Inflammatory macrophage (primary cell): ENCODE measurements at regions not wholly inside any gene's neighbourhood (a gene's known extent, or its start where the extent isn't known, plus 50 kb on each side); places are given as distances from the start of the nearest gene placed in this dataset.
"Not testable (repeated sequence)": the region's sequence is repeated elsewhere in the genome, so short reads cannot be mapped to it uniquely, and the experiment has no call there.

Source experiments
- DNase-seq, 2 donors: peaks; one replicate each; pipeline ENCODE4 v3.0.0-alpha.2; 2020 to 2022

DNA sequence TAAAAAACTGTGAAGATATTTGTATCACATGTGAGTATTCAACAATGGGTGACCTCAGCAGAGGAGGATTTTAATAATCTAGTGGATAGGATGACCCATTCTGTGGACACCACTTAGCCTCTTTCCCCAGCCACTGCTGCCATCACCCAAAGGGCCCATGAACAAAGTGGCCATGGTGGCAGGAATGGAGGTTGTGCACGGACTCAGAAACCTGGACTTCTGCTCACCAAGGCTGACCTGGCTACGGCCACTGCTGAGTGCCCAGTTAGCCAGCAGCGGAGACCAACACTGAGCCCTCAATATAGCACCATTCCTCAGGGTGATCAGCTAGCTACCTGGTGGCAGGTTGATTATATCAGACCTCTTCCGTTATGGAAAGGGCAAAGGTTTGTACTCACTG, 1410.4 kb upstream of the CDH9 start:
- no peak for DNase-seq

- no peak for DNase-seq
Measured at GRCh38 chr5:28430565-28431178, 1392.3 kb upstream of the CDH9 start.

GRCh38 chr5:28421141-28421540, 1382.8 kb upstream of the CDH9 start:
- no peak for DNase-seq

DNA sequence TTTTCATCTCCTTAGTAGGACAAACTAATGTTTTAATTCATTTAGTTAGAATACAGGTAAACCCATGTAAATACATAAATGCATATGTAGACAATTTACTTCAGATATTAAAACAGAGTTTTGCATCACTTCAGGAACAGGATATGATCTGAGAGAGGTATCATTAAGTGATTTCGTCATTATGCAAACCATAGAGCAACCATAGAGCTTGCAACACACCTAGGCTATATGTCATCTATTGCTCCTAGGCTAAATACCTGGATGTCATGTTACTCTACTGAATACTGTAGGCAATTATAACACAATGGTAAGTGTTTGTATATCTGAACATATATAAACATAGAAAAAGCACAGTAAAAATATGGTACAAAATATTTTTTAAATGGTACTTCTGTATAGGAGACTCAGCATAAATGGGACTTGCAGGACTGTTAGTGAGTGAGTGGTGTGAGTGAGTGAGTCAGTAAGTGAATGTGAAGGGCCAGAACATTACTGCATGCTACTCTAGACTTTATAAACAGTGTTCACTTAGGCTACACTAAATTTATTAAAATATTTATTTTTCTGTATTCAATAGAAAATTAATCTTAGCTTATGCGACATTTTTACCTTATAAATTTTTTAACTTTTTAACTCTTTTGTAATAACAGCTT, 1377.5 kb upstream of the CDH9 start:
- no peak for DNase-seq

DNA sequence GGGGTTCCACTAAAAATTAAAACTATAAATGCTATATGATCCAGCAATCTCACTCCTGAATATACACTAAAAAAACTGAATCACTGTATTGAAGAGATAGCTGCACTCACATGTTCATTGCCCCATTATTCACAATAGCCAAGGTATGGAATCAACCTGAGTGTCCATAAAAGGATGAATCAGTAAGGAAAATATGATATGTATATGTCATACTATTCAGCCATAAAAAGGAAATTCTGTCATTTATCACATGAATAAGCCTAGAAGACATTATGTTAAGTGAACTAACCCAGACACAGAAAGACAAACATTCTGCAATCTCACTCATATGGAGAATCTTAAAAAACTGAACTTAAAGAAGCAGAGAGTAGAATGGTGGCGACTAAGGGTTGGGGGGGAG, 1376.2 kb upstream of the CDH9 start:
- no peak for DNase-seq

GRCh38 chr5:28408651-28409050, 1370.3 kb upstream of the CDH9 start:
- DNase-seq = no peak

DNA sequence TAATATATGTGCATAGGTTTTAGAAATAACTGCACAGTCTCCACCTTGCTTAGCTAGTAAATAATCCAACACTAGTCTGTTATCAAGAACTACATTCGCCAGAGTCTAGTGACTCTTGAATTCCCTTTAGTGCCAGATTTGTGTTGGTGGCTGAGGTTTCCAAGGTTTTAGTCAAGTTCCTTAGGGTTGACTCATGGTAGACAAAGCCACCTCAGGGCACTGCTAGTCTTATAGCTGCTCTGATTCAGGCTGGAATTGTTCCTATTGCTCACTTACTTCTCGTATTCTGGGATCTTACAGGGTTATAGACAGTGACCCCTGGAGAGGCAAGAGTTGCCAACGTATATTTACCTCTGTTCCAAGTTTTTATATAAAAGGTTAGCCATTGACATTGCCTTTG, 1369.8 kb upstream of the CDH9 start:
- no peak for DNase-seq

- no peak for DNase-seq
Measured at GRCh38 chr5:28404363-28405071, 1366.1 kb upstream of the CDH9 start.

DNA sequence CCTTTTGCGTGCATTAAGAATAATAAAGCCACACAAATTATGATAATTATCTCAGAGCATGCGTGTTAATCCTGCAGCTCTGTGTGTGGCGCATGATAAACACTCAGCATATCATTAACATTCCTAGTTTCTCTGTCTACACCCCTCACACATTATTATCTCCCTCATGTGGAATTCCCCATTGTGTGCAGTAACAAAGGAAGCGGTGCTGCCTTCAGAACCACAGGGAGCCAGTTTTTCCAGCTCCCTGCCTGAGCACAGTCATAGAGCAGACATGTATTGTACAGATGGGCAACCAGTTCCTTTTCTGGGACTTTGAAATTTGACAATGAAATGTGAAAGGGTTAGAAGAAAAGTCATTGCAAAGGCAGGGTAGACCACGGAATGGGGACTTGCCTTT, 1365.5 kb upstream of the CDH9 start:
- no peak for DNase-seq

DNA sequence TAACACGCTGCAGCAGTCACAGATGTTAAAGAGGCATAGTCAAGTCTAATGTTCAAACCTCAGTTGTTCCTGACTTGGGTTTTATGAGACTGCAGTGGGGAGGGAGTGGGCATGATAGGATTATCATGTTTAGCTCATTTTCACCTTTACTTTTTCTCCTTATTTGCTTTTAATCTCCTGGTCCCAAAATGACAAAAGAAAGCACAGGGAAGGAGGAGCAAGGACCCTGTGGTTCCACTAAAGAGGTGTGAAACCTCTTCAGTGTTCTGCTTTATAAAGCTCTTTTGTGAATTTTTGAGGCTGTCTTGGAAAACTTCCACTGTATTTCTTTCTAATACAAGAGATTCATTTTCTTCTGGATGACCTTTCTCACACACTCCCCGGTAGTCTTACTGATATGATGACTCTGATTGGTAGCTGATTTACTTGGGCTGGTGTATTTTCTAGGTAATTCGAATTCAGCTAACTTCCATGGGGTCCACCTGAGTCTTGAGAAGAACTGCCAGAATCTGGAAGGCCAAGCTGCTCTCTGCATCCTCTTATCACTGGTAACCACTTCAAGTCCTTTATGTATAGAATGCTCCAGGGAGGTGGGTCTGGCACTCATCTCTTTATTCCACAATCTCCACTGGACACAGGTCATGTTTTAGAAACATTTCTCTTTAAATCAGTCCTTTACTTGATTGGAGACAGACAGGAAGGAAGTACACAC, 1364.4 kb upstream of the CDH9 start:
- DNase-seq = no peak

DNA sequence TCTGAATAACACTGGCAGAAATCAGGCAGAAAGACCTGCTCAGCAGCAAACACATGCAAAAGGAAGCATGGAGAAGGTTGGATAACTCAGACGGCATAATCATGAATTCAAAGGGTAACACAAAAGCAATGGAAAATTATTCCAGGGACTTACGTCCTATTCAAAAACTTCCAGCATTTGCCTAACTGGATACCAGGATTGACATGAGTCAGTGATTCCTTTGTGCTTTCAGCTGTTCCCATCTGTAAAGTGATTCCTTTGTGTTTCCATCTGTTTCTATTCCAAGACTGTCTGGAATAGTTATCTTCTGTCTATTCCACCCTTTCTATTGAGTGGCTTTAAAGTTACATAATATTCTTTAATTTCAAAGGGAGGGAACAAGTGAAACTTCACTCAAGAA, 1361.7 kb upstream of the CDH9 start:
- DNase-seq = no peak

- DNase-seq = no peak
Measured at GRCh38 chr5:28399211-28399610, 1360.8 kb upstream of the CDH9 start.

GRCh38 chr5:28398185-28398584, 1359.8 kb upstream of the CDH9 start:
- DNase-seq = no peak

DNA sequence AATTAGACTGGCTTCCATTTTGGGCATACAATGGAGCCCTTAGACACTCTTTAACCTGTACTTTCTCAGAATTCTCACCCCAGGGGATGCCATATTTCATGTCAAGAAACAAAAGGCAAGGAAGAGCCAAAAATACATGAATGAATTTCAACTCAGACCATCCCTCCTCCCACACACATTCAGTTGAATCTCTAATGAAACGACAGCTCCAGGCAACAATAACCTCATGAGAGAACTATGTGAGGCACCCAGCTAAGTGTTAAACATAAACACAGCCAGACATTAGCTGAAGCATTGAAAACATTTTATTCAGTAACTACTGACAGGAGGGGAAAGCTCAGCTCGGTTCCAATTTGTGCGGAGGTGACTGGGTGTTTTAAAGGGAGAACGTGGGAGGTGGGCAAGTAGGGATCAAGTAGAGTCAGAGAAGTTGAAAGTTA, 1359.1 kb upstream of the CDH9 start:
- DNase-seq = no peak

DNA sequence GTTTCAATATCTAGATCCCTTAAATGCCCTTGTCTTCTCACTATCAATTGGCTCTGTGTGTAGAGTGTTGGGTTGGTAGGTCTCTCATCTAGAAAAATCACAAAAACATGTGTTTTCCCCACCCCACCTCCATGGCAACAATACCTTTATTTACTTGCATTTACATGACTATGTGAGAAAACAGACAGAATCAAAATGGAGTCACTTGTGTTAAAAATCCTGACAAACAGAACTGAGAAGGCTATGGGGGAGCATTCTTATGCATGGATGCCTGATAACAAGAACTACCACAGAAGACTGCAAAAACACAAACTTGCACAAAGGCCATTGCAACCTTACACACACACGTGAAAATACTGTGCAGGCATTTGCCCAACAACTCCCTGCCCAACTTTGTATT, 1352.9 kb upstream of the CDH9 start:
- no peak for DNase-seq

GRCh38 chr5:28390341-28390740, 1352.0 kb upstream of the CDH9 start:
- no peak for DNase-seq

DNA sequence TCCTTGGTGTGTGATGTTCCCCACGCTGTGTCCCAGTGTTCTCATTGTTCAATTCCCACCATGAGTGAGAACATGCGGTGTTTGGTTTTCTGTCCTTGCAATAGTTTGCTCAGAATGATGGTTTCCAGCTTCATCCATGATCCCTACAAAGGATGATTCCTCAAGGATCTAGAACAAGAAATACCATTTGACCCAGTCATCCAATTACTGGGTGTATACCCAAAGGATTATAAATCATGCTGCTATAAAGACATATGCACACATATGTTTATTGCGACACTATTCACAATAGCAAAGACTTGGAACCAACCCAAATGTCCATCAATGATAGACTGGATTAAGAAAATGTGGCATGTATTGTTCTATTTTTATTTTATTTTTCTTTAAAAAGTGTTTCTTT, 1351.3 kb upstream of the CDH9 start:
- DNase-seq = not testable (repeated sequence)

DNA sequence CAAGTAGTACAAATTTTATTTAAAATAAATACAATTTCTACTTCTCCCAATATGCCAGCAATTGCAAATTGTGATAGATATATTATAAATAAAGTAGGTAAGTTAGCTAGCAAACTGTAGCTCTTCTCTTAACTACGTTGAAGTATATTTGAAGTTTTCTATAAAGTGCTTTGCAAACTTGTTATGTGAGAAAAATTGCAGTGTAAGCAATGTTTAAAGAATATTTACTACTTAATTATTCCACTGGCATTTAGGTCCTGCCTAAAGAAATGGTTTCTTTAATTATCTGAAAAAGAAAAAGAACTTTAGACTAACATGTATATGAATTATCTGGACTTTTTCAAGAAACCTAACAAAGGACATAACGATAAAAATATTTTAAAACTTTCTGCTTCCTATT, 1350.0 kb upstream of the CDH9 start:
- DNase-seq = no peak

DNA sequence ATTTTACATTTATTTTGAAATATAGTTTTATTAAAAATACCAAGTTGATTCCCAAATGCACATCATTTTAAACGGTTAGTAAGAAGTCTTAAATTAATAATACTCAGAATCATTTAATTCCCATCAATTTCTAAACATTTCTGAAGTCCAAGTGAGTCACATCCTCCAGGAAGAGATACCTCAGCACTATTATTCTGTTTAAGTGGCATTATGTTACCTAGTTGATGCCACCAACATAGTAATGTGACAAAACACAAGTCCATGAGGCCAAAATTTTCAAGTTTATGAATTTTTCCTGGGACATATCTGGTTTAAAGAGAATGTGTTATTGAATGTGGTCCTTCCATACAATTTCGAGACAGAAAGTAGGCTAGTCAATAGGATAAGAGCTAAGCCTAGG, 1348.3 kb upstream of the CDH9 start:
- DNase-seq = no peak

- DNase-seq = no peak
Measured at GRCh38 chr5:28380167-28380566, 1341.8 kb upstream of the CDH9 start.

GRCh38 chr5:28374492-28374967, 1336.1 kb upstream of the CDH9 start:
- no peak for DNase-seq

- DNase-seq = no peak
Measured at GRCh38 chr5:28370896-28371295, 1332.5 kb upstream of the CDH9 start.

DNA sequence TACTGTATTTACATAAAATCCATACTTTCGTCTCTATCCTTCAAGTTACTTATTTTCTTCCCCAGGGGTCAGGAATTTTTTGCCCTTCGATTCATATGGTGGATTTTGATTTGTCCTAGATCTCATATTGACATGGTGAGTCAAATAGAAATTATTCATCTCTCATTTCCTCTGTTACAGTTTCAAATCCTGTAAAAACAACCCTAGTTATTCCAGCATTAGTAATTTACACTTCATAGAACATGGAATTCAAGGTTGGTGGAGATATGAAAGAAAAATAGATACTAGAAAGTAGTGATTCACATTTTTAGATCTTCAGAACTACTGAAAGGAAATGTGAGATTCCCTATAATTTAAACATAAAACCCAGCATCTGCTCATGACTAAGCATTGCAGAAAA, 1331.0 kb upstream of the CDH9 start:
- DNase-seq = no peak
